Stomach (tissue), 8 donors: ENCODE measurements at regions not wholly inside any gene's neighbourhood (a gene's known extent, or its start where the extent isn't known, plus 50 kb on each side); places are given as distances from the start of the nearest gene placed in this dataset.

Experiments used
- DNase-seq, 2 donors: peaks; one replicate each; pipeline versions ENCODE4 v3.0.0 to v3.0.0-alpha.2; 2013 to 2019
- H3K27ac ChIP-seq, 5 donors: fragments of 200-600 bp in 4 of 5; sonication (generic) in 4 of 5; one replicate each; pipeline ENCODE4 v1.5.1; 2013 to 2019; ENCODE audit warnings: mild to moderate bottlenecking in 1 of 5, moderate library complexity in 1 of 5
- H3K27me3 ChIP-seq, 3 donors: fragments of 200-600 bp; sonication (generic); one replicate each; pipeline ENCODE4 v1.5.1; 2017 to 2019; ENCODE audit warnings: mixed run types in 1 of 3
- H3K36me3 ChIP-seq, 4 donors: fragments of 200-600 bp; sonication (generic); 1 replicate in 3 of 4; 2 replicates in 1 of 4; pipeline ENCODE4 v1.5.1; 2016 to 2019
- H3K4me1 ChIP-seq, 4 donors: fragments of 200-600 bp; sonication (generic); one replicate each; pipeline ENCODE4 v1.5.1; 2016 to 2019
- H3K4me3 ChIP-seq, 4 donors: fragments of 200-600 bp; sonication (generic) in 3 of 4; one replicate each; pipeline ENCODE4 v1.5.1; 2016 to 2019; ENCODE audit warnings: mild to moderate bottlenecking in 1 of 4
- H3K9me3 ChIP-seq, 4 donors: fragments of 200-600 bp; sonication (generic); one replicate each; pipeline ENCODE4 v1.5.1; 2016 to 2019
- CTCF ChIP-seq, 7 experiments: fragments of 450-650 bp in 4 of 7; fragments of 200-600 bp in 3 of 7; sonication (generic) in 3 of 7; IDR thresholded peaks; one replicate each; pipeline ENCODE4 v1.5.1; 2016 to 2019; ENCODE audit warnings: antibody characterized with exemption in 7 of 7, control low read depth in 2 of 7, mild to moderate bottlenecking in 1 of 7
- EP300 ChIP-seq: sonication (generic); formaldehyde crosslinking; IDR thresholded peaks from one replicate; pipeline ENCODE4 v1.6.1; 2017; ENCODE audit warnings: antibody characterized with exemption
- POLR2A ChIP-seq, 4 donors: fragments of 450-650 bp; IDR thresholded peaks; one replicate each; pipeline ENCODE4 v1.6.1; 2016; ENCODE audit warnings: antibody characterized with exemption in 4 of 4, control low read depth in 2 of 4, mild to moderate bottlenecking in 1 of 4, moderate library complexity in 1 of 4
- POLR2AphosphoS5 ChIP-seq, 3 donors: sonication (generic); formaldehyde crosslinking; IDR thresholded peaks; one replicate each; pipeline ENCODE4 v1.6.1; 2016; ENCODE audit warnings: antibody characterized with exemption in 3 of 3
- WGBS, 5 donors: extraction: QIAGEN DNeasy Blood & Tissue Kit in 3 of 5; methylation state at CpG; one replicate each; pipeline versions ENCODE4 v1.1.5 to v1.1.7; 2013 to 2018; 5-methylcytosine and 5-hydroxymethylcytosine counted together
- intact Hi-C: fragments of 100-400 bp; cut with DNase I; formaldehyde crosslinking; loops from one replicate; pipeline ENCODE4 v1.15.1; 2023; ENCODE audit warnings: low total_unique reads
- donor health status: healthy with polysubstance abuse.
- donor health status: Bipolar disorder and iron deficiency.
- donor health status: healthy.

GRCh38 chr22:22786301-22787115, 101.1 kb upstream of the IGLL5 start:
- H3K27me3 ChIP-seq: peaks cover 0 to 35% (median 5%) of the 10 kb centered on the region in 3 donors
- peak in 1 of 2 donors; percentile 40 for DNase-seq
- no peaks in the 10 kb centered on the region for H3K4me1 ChIP-seq
- no peaks in the 10 kb centered on the region for H3K36me3 ChIP-seq
- WGBS, 5 donors: 56 to 71% (median 64%) methylated on average over 17 to 18 of the region's 18 CpGs
- intact Hi-C loops: no loop called here
- no peaks in the 10 kb centered on the region for H3K9me3 ChIP-seq
- no peak overlapping the region for H3K27ac ChIP-seq
- H3K4me3 ChIP-seq: no peak overlapping the region
- TF ChIP-seq CTCF (IDR thresholded peaks at IDR 0.05): no peak
- TF ChIP-seq POLR2AphosphoS5 (IDR thresholded peaks at IDR 0.05): no peak
- TF ChIP-seq POLR2A (IDR thresholded peaks at IDR 0.05): no peak
- TF ChIP-seq EP300: no peak

- Histone ChIP-seq H3K9me3 (no peaks in the 10 kb centered on the region), H3K27me3 (peaks cover 0 to 36% (median 5%) of the 10 kb centered on the region in 3 donors), H3K4me3 (no peak overlapping the region), H3K4me1 (no peaks in the 10 kb centered on the region), H3K36me3 (no peaks in the 10 kb centered on the region), H3K27ac (no peak overlapping the region)
- DNase-seq: no peak
- TF ChIP-seq EP300 (no peak), POLR2AphosphoS5 (IDR thresholded peaks at IDR 0.05) (no peak), CTCF (IDR thresholded peaks at IDR 0.05) (no peak), POLR2A (IDR thresholded peaks at IDR 0.05) (no peak)
- 66 to 94% (median 76%) methylated on average over 6 of the region's 6 CpGs for WGBS, 5 donors
- intact Hi-C loops: no loop called here
Measured at GRCh38 chr22:22787151-22787550, 100.5 kb upstream of the IGLL5 start.

GRCh38 chr22:22787786-22788459, 99.7 kb upstream of the IGLL5 start:
- H3K4me3 ChIP-seq: no peak overlapping the region
- WGBS, 5 donors: 54 to 68% (median 63%) methylated on average over 9 of the region's 9 CpGs

More at GRCh38 chr22:22787786-22788459, 99.7 kb upstream of the IGLL5 start:
- TF ChIP-seq POLR2AphosphoS5 (IDR thresholded peaks at IDR 0.05) (no peak), CTCF (IDR thresholded peaks at IDR 0.05) (peak in 5 of 7 experiments; percentile 30 to 66 (median 44))
- Histone ChIP-seq H3K36me3 (no peaks in the 10 kb centered on the region), H3K9me3 (no peaks in the 10 kb centered on the region), H3K27ac (no peak overlapping the region), H3K4me1 (no peaks in the 10 kb centered on the region), H3K27me3 (peaks cover 0 to 32% (median 5%) of the 10 kb centered on the region in 3 donors)
- intact Hi-C loops: no loop called here
- peak; percentile 68 to 74 for DNase-seq
